ENCODE measurements at regions not wholly inside any gene's neighbourhood (a gene's known extent, or its start where the extent isn't known, plus 50 kb on each side); places are given as distances from the start of the nearest gene placed in this dataset.

GRCh38 chr6:21420146-21420878 is 173.2 kb upstream of the SOX4 start:
- H3K27me3 ChIP-seq (ENCODE audit: insufficient read depth, low read depth), result no peaks in the 10 kb centered on the region
- no peak overlapping the region for H3K4me3 ChIP-seq (IDR thresholded peaks at IDR 0.05; ENCODE audit: insufficient read depth, low read depth, low read length)
- no peak overlapping the region for H3K9ac ChIP-seq
- H3K4me1 ChIP-seq (ENCODE audit: low read depth, poor library complexity, severe bottlenecking), result no peaks in the 10 kb centered on the region
- no peak overlapping the region for H3K27ac ChIP-seq
- no peaks in the 10 kb centered on the region for H4K20me1 ChIP-seq (ENCODE audit: insufficient read depth)
- H3K79me2 ChIP-seq (ENCODE audit: insufficient read depth, low read depth), result no peaks in the 10 kb centered on the region
- TF ChIP-seq CTCF (conservative IDR thresholded peaks at IDR 0.05; ENCODE audit: low read depth, low read length), result no peak
- no peaks in the 10 kb centered on the region for H3K36me3 ChIP-seq (ENCODE audit: insufficient read depth)
- no peak overlapping the region for H2AFZ ChIP-seq (ENCODE audit: low read depth)
- no peak overlapping the region for H3K4me2 ChIP-seq

DNA sequence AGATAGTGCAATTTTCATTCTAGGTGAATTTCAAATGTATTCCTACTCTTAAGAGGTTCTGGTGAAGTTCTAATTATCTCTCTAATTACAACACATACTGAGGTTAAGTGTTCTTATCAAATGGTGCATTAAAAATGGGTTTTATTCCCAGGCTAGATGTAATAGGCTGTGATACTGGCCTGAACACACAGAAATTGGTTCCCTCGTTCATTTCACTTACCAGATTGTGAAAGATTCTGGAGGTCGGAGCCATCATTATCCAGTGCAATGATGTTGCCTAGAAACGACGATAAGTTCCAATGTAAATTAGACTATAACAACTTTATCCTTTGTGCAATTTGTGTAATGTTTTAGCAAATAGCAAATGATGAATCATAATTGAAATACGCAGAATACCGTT is 172.6 kb upstream of the SOX4 start:
- no peaks in the 10 kb centered on the region for H3K36me3 ChIP-seq (ENCODE audit: insufficient read depth)
- no peaks in the 10 kb centered on the region for H3K27me3 ChIP-seq (ENCODE audit: insufficient read depth, low read depth)
- no peaks in the 10 kb centered on the region for H4K20me1 ChIP-seq (ENCODE audit: insufficient read depth)
- TF ChIP-seq CTCF (conservative IDR thresholded peaks at IDR 0.05; ENCODE audit: low read depth, low read length), result no peak
- no peak overlapping the region for H2AFZ ChIP-seq (ENCODE audit: low read depth)
- no peak overlapping the region for H3K4me2 ChIP-seq
- no peaks in the 10 kb centered on the region for H3K4me1 ChIP-seq (ENCODE audit: low read depth, poor library complexity, severe bottlenecking)
- H3K27ac ChIP-seq, result no peak overlapping the region
- H3K9ac ChIP-seq, result no peak overlapping the region
- no peaks in the 10 kb centered on the region for H3K79me2 ChIP-seq (ENCODE audit: insufficient read depth, low read depth)
- H3K4me3 ChIP-seq (IDR thresholded peaks at IDR 0.05; ENCODE audit: insufficient read depth, low read depth, low read length), result no peak overlapping the region

DNA sequence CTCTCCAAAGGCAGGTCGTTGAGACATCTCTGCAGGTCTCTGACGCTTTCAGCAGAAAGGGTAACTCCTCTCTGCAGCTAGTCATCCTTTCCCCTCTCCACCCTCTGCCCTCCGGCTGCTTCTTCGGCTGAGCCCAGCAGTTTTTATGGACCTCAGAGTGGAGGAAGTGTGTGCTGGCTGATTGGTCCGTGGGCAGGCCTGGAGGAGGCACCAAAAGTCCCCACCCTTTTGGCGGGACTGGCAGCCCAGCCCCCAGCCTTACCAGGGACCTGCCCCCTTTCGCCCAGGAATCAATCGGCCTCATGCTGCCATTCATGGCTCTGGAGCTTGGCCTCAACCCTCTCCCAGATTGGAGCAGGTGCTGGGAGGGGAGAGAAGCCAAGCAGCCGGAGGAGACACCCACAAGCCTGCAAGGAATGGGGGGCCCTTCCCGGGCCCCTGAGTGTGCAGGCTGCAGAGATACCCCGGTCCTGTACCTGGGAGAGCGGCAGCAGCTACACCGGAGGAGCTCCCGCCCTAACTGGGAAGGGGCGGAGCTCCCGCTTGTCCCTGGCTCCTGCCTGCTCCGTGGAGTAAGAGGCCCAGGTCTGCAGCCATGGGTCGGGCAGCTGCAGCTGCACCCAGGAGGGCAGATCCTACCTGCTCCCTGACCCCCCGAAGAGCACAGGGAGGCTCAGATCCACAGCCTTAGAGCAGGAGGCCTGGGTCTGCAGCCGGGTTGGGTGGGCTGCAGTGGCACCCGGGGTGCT is 170.3 kb upstream of the SOX4 start:
- no peak overlapping the region for H3K4me3 ChIP-seq (IDR thresholded peaks at IDR 0.05; ENCODE audit: insufficient read depth, low read depth, low read length)

DNA sequence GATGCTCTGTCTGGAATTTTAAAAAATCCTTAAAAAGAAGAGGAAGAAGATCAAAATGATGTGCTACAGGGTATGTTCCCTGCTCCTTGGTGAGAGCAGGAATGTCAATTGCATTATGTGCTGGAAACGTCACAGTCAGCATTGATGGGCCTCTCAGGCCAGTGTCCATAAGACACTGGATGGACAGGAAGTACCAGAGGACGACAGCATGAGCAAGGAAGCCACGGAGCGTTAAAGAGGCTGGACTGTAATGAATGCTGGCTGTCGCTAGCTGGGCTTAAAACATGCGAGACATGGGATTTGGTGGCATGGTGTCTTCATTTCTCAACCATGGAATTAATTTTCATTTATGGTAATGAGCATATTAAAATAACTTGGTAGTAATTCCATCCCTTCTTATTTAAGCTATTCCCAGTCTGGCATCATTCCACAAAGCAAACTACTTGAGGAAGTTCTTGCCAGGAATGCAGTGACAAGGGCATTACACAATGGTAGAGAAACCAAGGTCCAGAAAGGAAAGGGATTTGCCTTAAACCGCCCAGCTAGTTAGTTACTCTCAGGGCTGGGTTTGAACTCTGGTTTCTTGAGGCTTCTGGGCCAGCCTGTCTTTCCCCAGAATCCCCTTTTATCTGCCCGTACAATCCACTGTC is 166.6 kb upstream of the SOX4 start:
- Histone ChIP-seq H3K27ac (no peak overlapping the region), H3K4me1 (ENCODE audit: low read depth, poor library complexity, severe bottlenecking) (no peaks in the 10 kb centered on the region), H3K4me2 (no peak overlapping the region), H3K79me2 (ENCODE audit: insufficient read depth, low read depth) (no peaks in the 10 kb centered on the region), H4K20me1 (ENCODE audit: insufficient read depth) (no peaks in the 10 kb centered on the region), H3K36me3 (ENCODE audit: insufficient read depth) (no peaks in the 10 kb centered on the region), H3K4me3 (IDR thresholded peaks at IDR 0.05; ENCODE audit: insufficient read depth, low read depth, low read length) (no peak overlapping the region), H3K9ac (no peak overlapping the region), H2AFZ (ENCODE audit: low read depth) (no peak overlapping the region), H3K27me3 (ENCODE audit: insufficient read depth, low read depth) (no peaks in the 10 kb centered on the region)
- no peak for TF ChIP-seq CTCF (conservative IDR thresholded peaks at IDR 0.05; ENCODE audit: low read depth, low read length)

More for the DNA sequence above, 170.3 kb upstream of the SOX4 start:
- Histone ChIP-seq H3K27me3 (ENCODE audit: insufficient read depth, low read depth) (no peaks in the 10 kb centered on the region), H3K79me2 (ENCODE audit: insufficient read depth, low read depth) (no peaks in the 10 kb centered on the region), H3K27ac (no peak overlapping the region), H3K9ac (no peak overlapping the region), H4K20me1 (ENCODE audit: insufficient read depth) (no peaks in the 10 kb centered on the region), H3K36me3 (ENCODE audit: insufficient read depth) (no peaks in the 10 kb centered on the region), H2AFZ (ENCODE audit: low read depth) (no peak overlapping the region), H3K4me1 (ENCODE audit: low read depth, poor library complexity, severe bottlenecking) (no peaks in the 10 kb centered on the region), H3K4me2 (no peak overlapping the region)
- no peak for TF ChIP-seq CTCF (conservative IDR thresholded peaks at IDR 0.05; ENCODE audit: low read depth, low read length)

All from KMS-11 (cell line).